GM23338 (cell line): ENCODE measurements at regions not wholly inside any gene's neighbourhood (a gene's known extent, or its start where the extent isn't known, plus 50 kb on each side); places are given as distances from the start of the nearest gene placed in this dataset.

Source experiments
- ATAC-seq: fragments of 200-7000 bp; cut with Tn5 transposase; 3 replicates; pipeline ENCODE4 v1.9.1; 2020
- DNase-seq: peaks from one replicate; pipeline ENCODE4 v3.0.0-alpha.2; 2015; ENCODE audit warnings: low spot score
- H2AFZ ChIP-seq: fragments of 200-600 bp; sonication (generic); 2 replicates; pipeline ENCODE4 v1.8.0; 2016; ENCODE audit warnings: antibody characterized with exemption, mild to moderate bottlenecking, moderate library complexity
- H3F3A ChIP-seq: fragments of 200-600 bp; sonication (generic); replicated peaks from 2 replicates; pipeline ENCODE4 v1.8.0; 2017; ENCODE audit warnings: antibody characterized with exemption, mixed run types, low read depth
- H3K27ac ChIP-seq: fragments of 200-600 bp; sonication (generic); 2 replicates; pipeline ENCODE4 v1.6.1; 2016; ENCODE audit warnings: low read depth
- H3K27me3 ChIP-seq: fragments of 200-600 bp; sonication (generic); 2 replicates; pipeline ENCODE4 v1.8.0; 2016; ENCODE audit warnings: mild to moderate bottlenecking, mixed run types, moderate library complexity; ENCODE audit not compliant: insufficient read depth
- H3K36me3 ChIP-seq: fragments of 200-600 bp; sonication (generic); 2 replicates; pipeline ENCODE4 v1.8.0; 2016; ENCODE audit warnings: mild to moderate bottlenecking; ENCODE audit not compliant: insufficient read depth
- H3K4me1 ChIP-seq: fragments of 200-600 bp; sonication (generic); 2 replicates; pipeline ENCODE4 v1.8.0; 2016; ENCODE audit warnings: mild to moderate bottlenecking, moderate library complexity; ENCODE audit not compliant: insufficient read depth
- H3K4me2 ChIP-seq: fragments of 200-600 bp; sonication (generic); 2 replicates; pipeline ENCODE4 v1.7.1; 2017; ENCODE audit warnings: mixed run types
- H3K4me3 ChIP-seq: fragments of 200-600 bp; sonication (generic); 2 replicates; pipeline ENCODE4 v1.6.1; 2016; ENCODE audit warnings: mixed run types
- H3K79me2 ChIP-seq: fragments of 200-600 bp; sonication (generic); replicated peaks from 2 replicates; pipeline ENCODE4 v1.8.0; 2017; ENCODE audit warnings: mild to moderate bottlenecking; ENCODE audit not compliant: insufficient read depth
- H3K9me2 ChIP-seq: fragments of 200-600 bp; sonication (generic); 2 replicates; pipeline ENCODE4 v1.8.0; 2017; ENCODE audit not compliant: insufficient read depth
- H4K20me1 ChIP-seq: fragments of 200-600 bp; sonication (generic); replicated peaks from 2 replicates; pipeline ENCODE4 v1.8.0; 2017; ENCODE audit warnings: mild to moderate bottlenecking; ENCODE audit not compliant: insufficient read depth
- H3K27ac Mint-ChIP-seq: 2 replicates; pipeline ENCODE4 v1.8.0; 2020; ENCODE audit warnings: inconsistent platforms, mild to moderate bottlenecking, moderate library complexity, mixed read lengths
- H3K27me3 Mint-ChIP-seq: 3 replicates; pipeline ENCODE4 v1.8.0; 2022; ENCODE audit warnings: low read depth, mild to moderate bottlenecking, moderate library complexity, mixed read lengths, inconsistent platforms; ENCODE audit not compliant: insufficient read depth, poor library complexity
- H3K36me3 Mint-ChIP-seq: 3 replicates; pipeline ENCODE4 v1.8.0; 2021; ENCODE audit warnings: low read depth, mild to moderate bottlenecking, inconsistent platforms, moderate library complexity, mixed read lengths
- H3K4me1 Mint-ChIP-seq: 3 replicates; pipeline ENCODE4 v1.8.0; 2020; ENCODE audit warnings: mild to moderate bottlenecking, inconsistent platforms, mixed read lengths
- H3K4me3 Mint-ChIP-seq: 3 replicates; pipeline ENCODE4 v1.8.0; 2021; ENCODE audit warnings: moderate library complexity, mild to moderate bottlenecking, inconsistent platforms, mixed read lengths
- H3K9me3 Mint-ChIP-seq: 3 replicates; pipeline ENCODE4 v1.8.0; 2020; ENCODE audit warnings: moderate library complexity, mild to moderate bottlenecking, inconsistent platforms, mixed read lengths
- CREB1 ChIP-seq: fragments of 250-450 bp; sonication (Bioruptor Pico); IDR thresholded peaks from 2 replicates; pipeline ENCODE4 v1.5.0; 2020; ENCODE audit warnings: low read depth, mild to moderate bottlenecking, moderate library complexity
- EZH2 ChIP-seq: fragments of 200-600 bp; sonication (generic); IDR thresholded peaks from one replicate; pipeline ENCODE4 v1.8.0; 2017; ENCODE audit warnings: antibody characterized with exemption, mild to moderate bottlenecking, low read depth; ENCODE audit not compliant: unreplicated experiment
- EZH2phosphoT487 ChIP-seq: fragments of 200-600 bp; sonication (generic); IDR thresholded peaks from one replicate; pipeline ENCODE4 v1.8.1; 2018; ENCODE audit warnings: antibody characterized with exemption; ENCODE audit not compliant: unreplicated experiment
- JUNB ChIP-seq: IDR thresholded peaks from one replicate; pipeline ENCODE4 v1.6.1; 2016; ENCODE audit warnings: antibody characterized with exemption; ENCODE audit not compliant: unreplicated experiment
- NANOG ChIP-seq: IDR thresholded peaks from 2 replicates; pipeline ENCODE4 v1.6.1; 2016; ENCODE audit warnings: antibody characterized with exemption, borderline replicate concordance
- POLR2AphosphoS5 ChIP-seq: IDR thresholded peaks from 2 replicates; pipeline ENCODE4 v1.6.1; 2016; ENCODE audit warnings: antibody characterized with exemption, low read depth
- STAT1 ChIP-seq: IDR thresholded peaks from one replicate; pipeline ENCODE4 v1.6.1; 2016; ENCODE audit warnings: antibody characterized with exemption; ENCODE audit not compliant: unreplicated experiment
- ZNF114 ChIP-seq: fragments of 250-450 bp; sonication (Bioruptor Pico); IDR thresholded peaks from 2 replicates; pipeline ENCODE4 v1.5.0; 2020; ENCODE audit warnings: mild to moderate bottlenecking, moderate library complexity
- ZNF331 ChIP-seq: fragments of 250-450 bp; sonication (Bioruptor Pico); IDR thresholded peaks from 2 replicates; pipeline ENCODE4 v1.5.0; 2020; ENCODE audit warnings: low read depth, mild to moderate bottlenecking, moderate library complexity
- TF ChIP-seq, protein P1 (sequence below): IDR thresholded peaks from one replicate; pipeline ENCODE4 v1.6.1; 2018; ENCODE audit warnings: antibody characterized with exemption; ENCODE audit not compliant: unreplicated experiment
- TF ChIP-seq, protein P2 (sequence below): fragments of 250-450 bp; sonication (Bioruptor Pico); IDR thresholded peaks from 2 replicates; pipeline ENCODE4 v1.5.0; 2020; ENCODE audit warnings: mild to moderate bottlenecking, moderate library complexity
- TF ChIP-seq, protein P3 (sequence below), 2 experiments: fragments of 200-600 bp in 1 of 2; sonication (generic) in 1 of 2; conservative IDR thresholded peaks; 2 replicates each; pipeline versions ENCODE4 v1.5.1 to v1.6.1; 2016 to 2017; ENCODE audit warnings: antibody characterized with exemption in 2 of 2, low read depth in 2 of 2, mild to moderate bottlenecking in 2 of 2, moderate library complexity in 1 of 2
- TF ChIP-seq, protein P4 (sequence below): IDR thresholded peaks from 2 replicates; pipeline ENCODE4 v1.6.1; 2016; ENCODE audit warnings: antibody characterized with exemption

DNA sequence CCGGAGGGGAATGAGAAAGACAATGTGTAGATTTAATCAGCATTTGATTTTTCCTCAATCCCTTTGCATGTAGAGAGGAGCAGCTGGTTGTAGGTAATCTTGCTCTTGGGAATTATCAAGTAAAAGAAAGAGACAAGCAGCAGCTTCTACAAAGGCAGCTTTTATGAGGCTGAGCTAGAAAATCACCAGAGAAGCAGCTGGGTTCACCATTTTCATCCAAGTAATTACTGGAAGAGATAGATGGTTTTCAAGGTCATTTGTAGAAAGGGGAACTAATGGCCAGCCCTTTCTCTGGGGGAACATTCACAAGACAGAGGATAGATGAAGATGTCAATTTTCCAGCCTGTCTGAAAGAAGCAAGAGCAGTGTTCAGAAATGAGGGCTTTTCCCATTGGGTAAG is 113.0 kb downstream of the RND3 start:
- no peaks in the 10 kb centered on the region for H3K36me3 ChIP-seq
- no peaks in the 10 kb centered on the region for H3K27me3 ChIP-seq
- no peaks in the 10 kb centered on the region for H3F3A ChIP-seq
- H3K4me2 ChIP-seq = no peak overlapping the region
- H3K4me3 ChIP-seq = no peak overlapping the region
- H3K27ac ChIP-seq = no peak overlapping the region
- no peaks in the 10 kb centered on the region for H3K4me1 ChIP-seq
- Mint-ChIP-seq H3K36me3 (peaks cover 8% of the 10 kb centered on the region; the same call in 1 of the 3 replicates), H3K9me3 (peaks cover 21% of the 10 kb centered on the region; the same call in 1 of the 3 replicates), H3K27me3 (no peaks in the 10 kb centered on the region), H3K4me3 (no peak overlapping the region), H3K4me1 (peaks cover 7% of the 10 kb centered on the region; the same call in 1 of the 3 replicates), H3K27ac (no peak overlapping the region)
- TF ChIP-seq, protein P1, sequence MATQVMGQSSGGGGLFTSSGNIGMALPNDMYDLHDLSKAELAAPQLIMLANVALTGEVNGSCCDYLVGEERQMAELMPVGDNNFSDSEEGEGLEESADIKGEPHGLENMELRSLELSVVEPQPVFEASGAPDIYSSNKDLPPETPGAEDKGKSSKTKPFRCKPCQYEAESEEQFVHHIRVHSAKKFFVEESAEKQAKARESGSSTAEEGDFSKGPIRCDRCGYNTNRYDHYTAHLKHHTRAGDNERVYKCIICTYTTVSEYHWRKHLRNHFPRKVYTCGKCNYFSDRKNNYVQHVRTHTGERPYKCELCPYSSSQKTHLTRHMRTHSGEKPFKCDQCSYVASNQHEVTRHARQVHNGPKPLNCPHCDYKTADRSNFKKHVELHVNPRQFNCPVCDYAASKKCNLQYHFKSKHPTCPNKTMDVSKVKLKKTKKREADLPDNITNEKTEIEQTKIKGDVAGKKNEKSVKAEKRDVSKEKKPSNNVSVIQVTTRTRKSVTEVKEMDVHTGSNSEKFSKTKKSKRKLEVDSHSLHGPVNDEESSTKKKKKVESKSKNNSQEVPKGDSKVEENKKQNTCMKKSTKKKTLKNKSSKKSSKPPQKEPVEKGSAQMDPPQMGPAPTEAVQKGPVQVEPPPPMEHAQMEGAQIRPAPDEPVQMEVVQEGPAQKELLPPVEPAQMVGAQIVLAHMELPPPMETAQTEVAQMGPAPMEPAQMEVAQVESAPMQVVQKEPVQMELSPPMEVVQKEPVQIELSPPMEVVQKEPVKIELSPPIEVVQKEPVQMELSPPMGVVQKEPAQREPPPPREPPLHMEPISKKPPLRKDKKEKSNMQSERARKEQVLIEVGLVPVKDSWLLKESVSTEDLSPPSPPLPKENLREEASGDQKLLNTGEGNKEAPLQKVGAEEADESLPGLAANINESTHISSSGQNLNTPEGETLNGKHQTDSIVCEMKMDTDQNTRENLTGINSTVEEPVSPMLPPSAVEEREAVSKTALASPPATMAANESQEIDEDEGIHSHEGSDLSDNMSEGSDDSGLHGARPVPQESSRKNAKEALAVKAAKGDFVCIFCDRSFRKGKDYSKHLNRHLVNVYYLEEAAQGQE = no peak
- TF ChIP-seq CREB1 = no peak
- TF ChIP-seq, protein P2, sequence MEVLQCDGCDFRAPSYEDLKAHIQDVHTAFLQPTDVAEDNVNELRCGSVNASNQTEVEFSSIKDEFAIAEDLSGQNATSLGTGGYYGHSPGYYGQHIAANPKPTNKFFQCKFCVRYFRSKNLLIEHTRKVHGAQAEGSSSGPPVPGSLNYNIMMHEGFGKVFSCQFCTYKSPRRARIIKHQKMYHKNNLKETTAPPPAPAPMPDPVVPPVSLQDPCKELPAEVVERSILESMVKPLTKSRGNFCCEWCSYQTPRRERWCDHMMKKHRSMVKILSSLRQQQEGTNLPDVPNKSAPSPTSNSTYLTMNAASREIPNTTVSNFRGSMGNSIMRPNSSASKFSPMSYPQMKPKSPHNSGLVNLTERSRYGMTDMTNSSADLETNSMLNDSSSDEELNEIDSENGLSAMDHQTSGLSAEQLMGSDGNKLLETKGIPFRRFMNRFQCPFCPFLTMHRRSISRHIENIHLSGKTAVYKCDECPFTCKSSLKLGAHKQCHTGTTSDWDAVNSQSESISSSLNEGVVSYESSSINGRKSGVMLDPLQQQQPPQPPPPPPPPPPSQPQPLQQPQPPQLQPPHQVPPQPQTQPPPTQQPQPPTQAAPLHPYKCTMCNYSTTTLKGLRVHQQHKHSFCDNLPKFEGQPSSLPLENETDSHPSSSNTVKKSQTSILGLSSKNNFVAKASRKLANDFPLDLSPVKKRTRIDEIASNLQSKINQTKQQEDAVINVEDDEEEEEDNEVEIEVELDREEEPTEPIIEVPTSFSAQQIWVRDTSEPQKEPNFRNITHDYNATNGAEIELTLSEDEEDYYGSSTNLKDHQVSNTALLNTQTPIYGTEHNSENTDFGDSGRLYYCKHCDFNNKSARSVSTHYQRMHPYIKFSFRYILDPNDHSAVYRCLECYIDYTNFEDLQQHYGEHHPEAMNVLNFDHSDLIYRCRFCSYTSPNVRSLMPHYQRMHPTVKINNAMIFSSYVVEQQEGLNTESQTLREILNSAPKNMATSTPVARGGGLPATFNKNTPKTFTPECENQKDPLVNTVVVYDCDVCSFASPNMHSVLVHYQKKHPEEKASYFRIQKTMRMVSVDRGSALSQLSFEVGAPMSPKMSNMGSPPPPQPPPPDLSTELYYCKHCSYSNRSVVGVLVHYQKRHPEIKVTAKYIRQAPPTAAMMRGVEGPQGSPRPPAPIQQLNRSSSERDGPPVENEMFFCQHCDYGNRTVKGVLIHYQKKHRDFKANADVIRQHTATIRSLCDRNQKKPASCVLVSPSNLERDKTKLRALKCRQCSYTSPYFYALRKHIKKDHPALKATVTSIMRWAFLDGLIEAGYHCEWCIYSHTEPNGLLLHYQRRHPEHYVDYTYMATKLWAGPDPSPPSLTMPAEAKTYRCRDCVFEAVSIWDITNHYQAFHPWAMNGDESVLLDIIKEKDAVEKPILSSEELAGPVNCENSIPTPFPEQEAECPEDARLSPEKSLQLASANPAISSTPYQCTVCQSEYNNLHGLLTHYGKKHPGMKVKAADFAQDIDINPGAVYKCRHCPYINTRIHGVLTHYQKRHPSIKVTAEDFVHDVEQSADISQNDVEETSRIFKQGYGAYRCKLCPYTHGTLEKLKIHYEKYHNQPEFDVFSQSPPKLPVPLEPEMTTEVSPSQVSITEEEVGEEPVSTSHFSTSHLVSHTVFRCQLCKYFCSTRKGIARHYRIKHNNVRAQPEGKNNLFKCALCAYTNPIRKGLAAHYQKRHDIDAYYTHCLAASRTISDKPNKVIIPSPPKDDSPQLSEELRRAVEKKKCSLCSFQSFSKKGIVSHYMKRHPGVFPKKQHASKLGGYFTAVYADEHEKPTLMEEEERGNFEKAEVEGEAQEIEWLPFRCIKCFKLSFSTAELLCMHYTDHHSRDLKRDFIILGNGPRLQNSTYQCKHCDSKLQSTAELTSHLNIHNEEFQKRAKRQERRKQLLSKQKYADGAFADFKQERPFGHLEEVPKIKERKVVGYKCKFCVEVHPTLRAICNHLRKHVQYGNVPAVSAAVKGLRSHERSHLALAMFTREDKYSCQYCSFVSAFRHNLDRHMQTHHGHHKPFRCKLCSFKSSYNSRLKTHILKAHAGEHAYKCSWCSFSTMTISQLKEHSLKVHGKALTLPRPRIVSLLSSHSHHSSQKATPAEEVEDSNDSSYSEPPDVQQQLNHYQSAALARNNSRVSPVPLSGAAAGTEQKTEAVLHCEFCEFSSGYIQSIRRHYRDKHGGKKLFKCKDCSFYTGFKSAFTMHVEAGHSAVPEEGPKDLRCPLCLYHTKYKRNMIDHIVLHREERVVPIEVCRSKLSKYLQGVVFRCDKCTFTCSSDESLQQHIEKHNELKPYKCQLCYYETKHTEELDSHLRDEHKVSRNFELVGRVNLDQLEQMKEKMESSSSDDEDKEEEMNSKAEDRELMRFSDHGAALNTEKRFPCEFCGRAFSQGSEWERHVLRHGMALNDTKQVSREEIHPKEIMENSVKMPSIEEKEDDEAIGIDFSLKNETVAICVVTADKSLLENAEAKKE (CRISPR knock-in tag) = no peak
- no peak for TF ChIP-seq ZNF331 (CRISPR knock-in tag)
- no peak for TF ChIP-seq JUNB
- no peak for TF ChIP-seq STAT1
- TF ChIP-seq EZH2phosphoT487 = no peak
- no peak for TF ChIP-seq NANOG
- TF ChIP-seq, protein P3, sequence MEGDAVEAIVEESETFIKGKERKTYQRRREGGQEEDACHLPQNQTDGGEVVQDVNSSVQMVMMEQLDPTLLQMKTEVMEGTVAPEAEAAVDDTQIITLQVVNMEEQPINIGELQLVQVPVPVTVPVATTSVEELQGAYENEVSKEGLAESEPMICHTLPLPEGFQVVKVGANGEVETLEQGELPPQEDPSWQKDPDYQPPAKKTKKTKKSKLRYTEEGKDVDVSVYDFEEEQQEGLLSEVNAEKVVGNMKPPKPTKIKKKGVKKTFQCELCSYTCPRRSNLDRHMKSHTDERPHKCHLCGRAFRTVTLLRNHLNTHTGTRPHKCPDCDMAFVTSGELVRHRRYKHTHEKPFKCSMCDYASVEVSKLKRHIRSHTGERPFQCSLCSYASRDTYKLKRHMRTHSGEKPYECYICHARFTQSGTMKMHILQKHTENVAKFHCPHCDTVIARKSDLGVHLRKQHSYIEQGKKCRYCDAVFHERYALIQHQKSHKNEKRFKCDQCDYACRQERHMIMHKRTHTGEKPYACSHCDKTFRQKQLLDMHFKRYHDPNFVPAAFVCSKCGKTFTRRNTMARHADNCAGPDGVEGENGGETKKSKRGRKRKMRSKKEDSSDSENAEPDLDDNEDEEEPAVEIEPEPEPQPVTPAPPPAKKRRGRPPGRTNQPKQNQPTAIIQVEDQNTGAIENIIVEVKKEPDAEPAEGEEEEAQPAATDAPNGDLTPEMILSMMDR (conservative IDR thresholded peaks at IDR 0.05; ENCODE audit: low read depth in 2 of 2) = no peak
- TF ChIP-seq ZNF114 (CRISPR knock-in tag) = no peak
- no peak for TF ChIP-seq POLR2AphosphoS5
- TF ChIP-seq, protein P4, sequence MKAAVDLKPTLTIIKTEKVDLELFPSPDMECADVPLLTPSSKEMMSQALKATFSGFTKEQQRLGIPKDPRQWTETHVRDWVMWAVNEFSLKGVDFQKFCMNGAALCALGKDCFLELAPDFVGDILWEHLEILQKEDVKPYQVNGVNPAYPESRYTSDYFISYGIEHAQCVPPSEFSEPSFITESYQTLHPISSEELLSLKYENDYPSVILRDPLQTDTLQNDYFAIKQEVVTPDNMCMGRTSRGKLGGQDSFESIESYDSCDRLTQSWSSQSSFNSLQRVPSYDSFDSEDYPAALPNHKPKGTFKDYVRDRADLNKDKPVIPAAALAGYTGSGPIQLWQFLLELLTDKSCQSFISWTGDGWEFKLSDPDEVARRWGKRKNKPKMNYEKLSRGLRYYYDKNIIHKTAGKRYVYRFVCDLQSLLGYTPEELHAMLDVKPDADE = no peak
- no peak for TF ChIP-seq EZH2
- H4K20me1 ChIP-seq = no peaks in the 10 kb centered on the region
- H3K79me2 ChIP-seq = no peaks in the 10 kb centered on the region
- DNase-seq (no peak), ATAC-seq (no peak)
- 0 out of 2 replicates have a peak overlapping the region, but pooled peaks have one; percentile 15 for H2AFZ ChIP-seq
- H3K9me2 ChIP-seq = peaks cover 8% of the 10 kb centered on the region
